Natural killer cell (primary cell): ENCODE measurements at regions not wholly inside any gene's neighbourhood (a gene's known extent, or its start where the extent isn't known, plus 50 kb on each side); places are given as distances from the start of the nearest gene placed in this dataset.

Source experiments
- ATAC-seq, 3 donors: fragments of 150-1000 bp in 2 of 3; fragments of 200-7000 bp in 1 of 3; cut with Tn5 transposase; 1 replicate in 1 of 3; 2 replicates in 2 of 3; pipeline ENCODE4 v1.10.0; 2021; ENCODE audit warnings: mild to moderate bottlenecking in 2 of 3, moderate library complexity in 2 of 3
- DNase-seq, 2 donors: peaks; one replicate each; pipeline versions ENCODE4 v3.0.0 to v3.0.0-alpha.2; 2013 to 2021; ENCODE audit warnings: mixed read lengths in 1 of 2
- H3K27ac ChIP-seq: one replicate; pipeline ENCODE4 v1.5.1; 2013; ENCODE audit warnings: mild to moderate bottlenecking, low read length
- H3K27me3 ChIP-seq: one replicate; pipeline ENCODE4 v1.6.1; 2013; ENCODE audit warnings: low read length; ENCODE audit not compliant: control insufficient read depth, insufficient read depth
- H3K36me3 ChIP-seq: one replicate; pipeline ENCODE4 v1.6.1; 2013; ENCODE audit warnings: low read length; ENCODE audit not compliant: control insufficient read depth, insufficient read depth
- H3K4me1 ChIP-seq: one replicate; pipeline ENCODE4 v1.6.1; 2013; ENCODE audit warnings: low read length; ENCODE audit not compliant: control insufficient read depth, insufficient read depth
- H3K4me3 ChIP-seq: one replicate; pipeline ENCODE4 v1.5.1; 2013; ENCODE audit warnings: low read length
- H3K9me3 ChIP-seq: one replicate; pipeline ENCODE4 v1.6.1; 2013; ENCODE audit warnings: low read length; ENCODE audit not compliant: control insufficient read depth, insufficient read depth
- H3K27ac Mint-ChIP-seq, 2 donors: one replicate each; pipeline ENCODE4 v1.8.0; 2022; ENCODE audit warnings: mild to moderate bottlenecking in 2 of 2, mixed read lengths in 2 of 2, moderate library complexity in 1 of 2
- H3K27me3 Mint-ChIP-seq, 2 donors: one replicate each; pipeline ENCODE4 v1.8.0; 2022; ENCODE audit warnings: low read depth in 2 of 2, mixed read lengths in 2 of 2
- H3K36me3 Mint-ChIP-seq: one replicate; pipeline ENCODE4 v1.8.0; 2022; ENCODE audit warnings: mixed read lengths
- H3K4me1 Mint-ChIP-seq, 2 donors: one replicate each; pipeline ENCODE4 v1.8.0; 2022; ENCODE audit warnings: mixed read lengths in 2 of 2
- H3K4me3 Mint-ChIP-seq: one replicate; pipeline ENCODE4 v1.8.0; 2022; ENCODE audit warnings: mild to moderate bottlenecking, moderate library complexity, mixed read lengths
- H3K9me3 Mint-ChIP-seq, 2 donors: one replicate each; pipeline ENCODE4 v1.8.0; 2022; ENCODE audit warnings: mixed read lengths in 2 of 2
- WGBS: methylation state at CpG from one replicate; pipeline ENCODE4 v1.1.7; 2013; ENCODE audit warnings: missing lambda C conversion rate; ENCODE audit not compliant: insufficient coverage; 5-methylcytosine and 5-hydroxymethylcytosine counted together
- intact Hi-C: fragments of 100-400 bp; cut with micrococcal nuclease; formaldehyde crosslinking; loops from one replicate; pipeline ENCODE4 v1.14.2; 2022
- TF ChIP-seq, protein P1 (sequence below): fragments of 200-600 bp; IDR thresholded peaks from one replicate; pipeline ENCODE4 v1.8.0; 2022; ENCODE audit warnings: antibody characterized with exemption

DNA sequence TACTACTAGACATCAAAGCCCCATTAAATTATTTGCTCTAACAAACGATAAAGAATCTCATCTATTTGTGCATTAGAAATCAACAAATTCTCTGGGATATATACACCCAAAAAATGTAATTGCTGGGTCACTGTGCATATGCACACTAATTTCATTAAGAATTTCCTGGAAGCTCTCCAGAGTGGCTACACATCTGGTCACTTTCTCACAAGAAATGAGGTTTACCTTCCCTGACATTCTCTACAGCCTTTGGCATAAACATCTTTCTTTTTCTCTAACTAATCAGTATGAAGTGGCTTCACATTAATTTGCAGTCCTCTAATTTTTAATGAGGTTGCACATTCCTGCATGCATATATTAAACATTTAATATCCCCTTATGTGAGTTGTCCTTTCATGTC lies 150.8 kb upstream of the ANO5 start:
- 74% methylated on average over 1 of the region's 1 CpG for WGBS
- Histone ChIP-seq H3K9me3 (no peaks in the 10 kb centered on the region), H3K36me3 (no peaks in the 10 kb centered on the region), H3K4me1 (no peaks in the 10 kb centered on the region), H3K27ac (no peak overlapping the region), H3K27me3 (no peaks in the 10 kb centered on the region), H3K4me3 (no peak overlapping the region)
- Mint-ChIP-seq H3K36me3 (no peaks in the 10 kb centered on the region), H3K9me3 (peaks cover 5 to 11% of the 10 kb centered on the region in 2 donors), H3K27ac (no peak overlapping the region), H3K4me1 (no peaks in the 10 kb centered on the region), H3K4me3 (no peak overlapping the region), H3K27me3 (no peaks in the 10 kb centered on the region)
- DNase-seq (no peak), ATAC-seq (no peak)
- TF ChIP-seq, protein P1, sequence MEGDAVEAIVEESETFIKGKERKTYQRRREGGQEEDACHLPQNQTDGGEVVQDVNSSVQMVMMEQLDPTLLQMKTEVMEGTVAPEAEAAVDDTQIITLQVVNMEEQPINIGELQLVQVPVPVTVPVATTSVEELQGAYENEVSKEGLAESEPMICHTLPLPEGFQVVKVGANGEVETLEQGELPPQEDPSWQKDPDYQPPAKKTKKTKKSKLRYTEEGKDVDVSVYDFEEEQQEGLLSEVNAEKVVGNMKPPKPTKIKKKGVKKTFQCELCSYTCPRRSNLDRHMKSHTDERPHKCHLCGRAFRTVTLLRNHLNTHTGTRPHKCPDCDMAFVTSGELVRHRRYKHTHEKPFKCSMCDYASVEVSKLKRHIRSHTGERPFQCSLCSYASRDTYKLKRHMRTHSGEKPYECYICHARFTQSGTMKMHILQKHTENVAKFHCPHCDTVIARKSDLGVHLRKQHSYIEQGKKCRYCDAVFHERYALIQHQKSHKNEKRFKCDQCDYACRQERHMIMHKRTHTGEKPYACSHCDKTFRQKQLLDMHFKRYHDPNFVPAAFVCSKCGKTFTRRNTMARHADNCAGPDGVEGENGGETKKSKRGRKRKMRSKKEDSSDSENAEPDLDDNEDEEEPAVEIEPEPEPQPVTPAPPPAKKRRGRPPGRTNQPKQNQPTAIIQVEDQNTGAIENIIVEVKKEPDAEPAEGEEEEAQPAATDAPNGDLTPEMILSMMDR, result no peak
- intact Hi-C loops, result no loop called here

DNA sequence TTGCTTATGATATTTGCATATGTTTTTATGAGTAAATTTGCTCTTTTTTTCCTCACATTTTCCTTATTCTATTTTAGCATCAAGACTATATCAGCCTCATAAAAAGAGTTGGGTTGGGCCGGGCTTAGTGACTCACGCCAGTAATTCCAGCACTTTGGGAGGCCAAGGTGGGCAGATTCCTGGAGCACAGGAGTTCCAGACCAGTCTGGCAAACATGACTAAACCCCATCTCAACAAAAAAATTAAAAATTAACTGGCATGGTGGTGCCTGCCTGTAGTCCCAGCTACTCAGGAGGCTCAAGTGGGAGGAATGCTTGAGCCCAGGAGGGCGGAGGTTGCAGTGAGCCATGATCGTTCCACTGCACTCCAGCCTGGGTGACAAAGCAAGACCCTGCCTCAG lies 148.8 kb upstream of the ANO5 start:
- no peaks in the 10 kb centered on the region for H3K9me3 ChIP-seq
- no peak overlapping the region for H3K27ac Mint-ChIP-seq
- ATAC-seq, result no peak

DNA sequence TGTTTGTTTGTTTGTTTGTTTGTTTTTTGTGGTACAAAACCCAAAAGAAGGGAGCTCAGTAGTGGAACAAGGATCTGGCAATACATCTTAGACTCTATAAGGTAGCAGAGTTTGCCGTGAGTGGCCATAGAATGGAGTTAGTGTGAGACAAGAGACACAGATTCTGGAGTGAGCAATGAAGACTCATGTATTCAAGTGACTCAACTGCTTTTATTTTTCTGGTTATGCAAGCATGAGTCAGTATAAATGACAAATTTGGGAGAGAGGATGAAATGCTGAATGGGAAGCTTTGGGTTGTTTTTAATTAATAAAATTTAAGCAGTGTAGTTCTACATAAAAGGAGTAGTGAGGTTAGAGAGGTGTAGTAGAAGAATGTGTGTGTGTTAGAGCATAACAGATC lies 143.6 kb upstream of the ANO5 start:
- ATAC-seq, result no peak
- H3K27ac ChIP-seq, result no peak overlapping the region
- H3K9me3 Mint-ChIP-seq, result peaks cover 9 to 30% of the 10 kb centered on the region in 2 donors
- TF ChIP-seq, protein P1, result no peak
- 88% methylated on average over 1 of the region's 1 CpG for WGBS
- H3K36me3 Mint-ChIP-seq, result no peaks in the 10 kb centered on the region
- H3K4me3 ChIP-seq, result no peak overlapping the region
- no peaks in the 10 kb centered on the region for H3K4me1 ChIP-seq
- no peaks in the 10 kb centered on the region for H3K9me3 ChIP-seq
- no peaks in the 10 kb centered on the region for H3K27me3 Mint-ChIP-seq
- H3K4me3 Mint-ChIP-seq, result no peak overlapping the region
- no peak overlapping the region for H3K27ac Mint-ChIP-seq
- intact Hi-C loops, result no loop called here
- no peaks in the 10 kb centered on the region for H3K27me3 ChIP-seq
- DNase-seq, result no peak
- no peaks in the 10 kb centered on the region for H3K36me3 ChIP-seq
- no peaks in the 10 kb centered on the region for H3K4me1 Mint-ChIP-seq

More for the DNA sequence above, 148.8 kb upstream of the ANO5 start:
- H3K27ac ChIP-seq, result no peak overlapping the region
- no peaks in the 10 kb centered on the region for H3K27me3 ChIP-seq
- no peak for DNase-seq
- H3K4me1 ChIP-seq, result no peaks in the 10 kb centered on the region
- Mint-ChIP-seq H3K4me1 (no peaks in the 10 kb centered on the region), H3K36me3 (no peaks in the 10 kb centered on the region), H3K27me3 (no peaks in the 10 kb centered on the region), H3K9me3 (peaks cover 4 to 12% of the 10 kb centered on the region in 2 donors), H3K4me3 (no peak overlapping the region)
- TF ChIP-seq, protein P1, result no peak
- no peaks in the 10 kb centered on the region for H3K36me3 ChIP-seq
- WGBS, result 81% methylated on average over 4 of the region's 4 CpGs
- intact Hi-C loops, result no loop called here
- no peak overlapping the region for H3K4me3 ChIP-seq

DNA sequence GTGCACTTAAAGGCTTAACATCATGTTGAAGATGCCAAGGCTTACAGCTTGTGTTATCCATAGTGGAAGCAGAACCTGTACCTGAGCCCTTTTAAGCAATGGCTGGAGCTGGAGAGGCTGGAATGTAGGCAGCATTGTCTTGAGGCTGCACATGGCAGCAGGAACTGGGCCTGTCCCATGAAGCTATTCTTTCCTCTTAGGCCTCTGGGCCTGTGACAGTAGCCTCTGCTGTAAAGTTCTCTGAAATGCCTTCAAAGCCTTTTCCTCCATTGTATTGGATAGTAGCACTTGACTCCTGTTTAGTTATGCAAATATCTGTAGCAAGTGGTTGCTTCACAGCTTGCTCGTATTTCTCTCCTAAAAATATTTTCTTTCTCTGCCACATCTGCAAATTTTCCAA lies 127.4 kb upstream of the ANO5 start:
- Mint-ChIP-seq H3K36me3 (peaks cover 10% of the 10 kb centered on the region), H3K27ac (no peak overlapping the region), H3K4me1 (no peaks in the 10 kb centered on the region), H3K9me3 (peaks cover 13 to 36% of the 10 kb centered on the region in 2 donors), H3K4me3 (no peak overlapping the region), H3K27me3 (no peaks in the 10 kb centered on the region)
- WGBS, result 83% methylated on average over 1 of the region's 1 CpG
- Histone ChIP-seq H3K27me3 (no peaks in the 10 kb centered on the region), H3K9me3 (peaks cover 13% of the 10 kb centered on the region), H3K27ac (no peak overlapping the region), H3K4me1 (no peaks in the 10 kb centered on the region), H3K4me3 (no peak overlapping the region), H3K36me3 (no peaks in the 10 kb centered on the region)
- TF ChIP-seq, protein P1, result no peak
- no peak for ATAC-seq
- intact Hi-C loops, result no loop called here
- no peak for DNase-seq
